B cell (primary cell): ENCODE measurements at regions not wholly inside any gene's neighbourhood (a gene's known extent, or its start where the extent isn't known, plus 50 kb on each side); places are given as distances from the start of the nearest gene placed in this dataset.

ENCODE experiments used
- ATAC-seq: fragments of 200-7000 bp; cut with Tn5 transposase; one replicate; pipeline ENCODE4 v1.10.0; 2021; ENCODE audit warnings: low read depth, mild to moderate bottlenecking, moderate number of reproducible peaks, moderate library complexity
- CTCF ChIA-PET: fragments of 350-600 bp; sonication (Branson Sonifier 250); formaldehyde crosslinking; loops from one replicate; lab custom pipeline; 2021; ENCODE audit warnings: antibody characterized with exemption, inconsistent platforms; lab: Charles Lee
- POLR2A ChIA-PET: fragments of 350-600 bp; sonication (Branson Sonifier 250); formaldehyde crosslinking; loops from one replicate; lab custom pipeline; 2021; ENCODE audit warnings: antibody characterized with exemption; lab: Charles Lee
- DNase-seq: peaks from one replicate; pipeline ENCODE4 v3.0.0; 2013
- H2AFZ ChIP-seq: 2 replicates; pipeline ENCODE4 v1.6.1; 2012; ENCODE audit warnings: mild to moderate bottlenecking, low read depth, low read length; ENCODE audit not compliant: insufficient read depth, poor library complexity, severe bottlenecking
- H3K27ac ChIP-seq, 2 donors: 1 replicate in 1 of 2; 2 replicates in 1 of 2; pipeline ENCODE4 v1.5.1; 2012 to 2013; ENCODE audit warnings: low read length in 2 of 2, mild to moderate bottlenecking in 2 of 2, moderate library complexity in 1 of 2
- H3K27me3 ChIP-seq, 4 experiments: fragments of 200-600 bp in 1 of 4; sonication (generic) in 1 of 4; replicated peaks in 1 of 4; 1 replicate in 2 of 4; 2 replicates in 2 of 4; pipeline versions ENCODE4 v1.6.1 to v1.7.0; 2013 to 2016; ENCODE audit warnings: low read length in 3 of 4, mild to moderate bottlenecking in 2 of 4, mixed read lengths in 1 of 4, moderate library complexity in 1 of 4; ENCODE audit not compliant: insufficient read depth in 4 of 4, control insufficient read depth in 3 of 4; ENCODE audit errors: control extremely low read depth in 1 of 4
- H3K36me3 ChIP-seq, 2 experiments: replicated peaks in 1 of 2; 1 replicate in 1 of 2; 2 replicates in 1 of 2; pipeline versions ENCODE4 v1.6.1 to v1.7.1; 2013; ENCODE audit warnings: low read length in 1 of 2; ENCODE audit not compliant: insufficient read depth in 2 of 2, control insufficient read depth in 1 of 2; ENCODE audit errors: control extremely low read depth in 1 of 2, extremely low read depth in 1 of 2
- H3K4me1 ChIP-seq, 2 donors: fragments of 200-600 bp in 1 of 2; sonication (generic) in 1 of 2; 1 replicate in 1 of 2; 2 replicates in 1 of 2; pipeline versions ENCODE4 v1.5.1 to v1.6.1; 2013 to 2017; ENCODE audit warnings: low read length in 2 of 2; ENCODE audit not compliant: control insufficient read depth in 2 of 2, insufficient read depth in 2 of 2
- H3K4me2 ChIP-seq: replicated peaks from 2 replicates; pipeline ENCODE3; 2012; ENCODE audit warnings: mild to moderate bottlenecking, low read depth, low read length; ENCODE audit not compliant: poor library complexity, severe bottlenecking
- H3K4me3 ChIP-seq, 5 experiments: fragments of 200-600 bp in 1 of 5; sonication (generic) in 1 of 5; 1 replicate in 3 of 5; 2 replicates in 2 of 5; pipeline versions ENCODE4 v1.5.1 to v1.7.0; 2011 to 2016; ENCODE audit warnings: low read length in 4 of 5, mild to moderate bottlenecking in 4 of 5, low read depth in 2 of 5, control low read depth in 1 of 5, moderate library complexity in 1 of 5; ENCODE audit not compliant: insufficient read depth in 1 of 5; ENCODE audit errors: control extremely low read depth in 1 of 5, extremely low read depth in 1 of 5
- H3K79me2 ChIP-seq: fragments of 200-600 bp; sonication (generic); one replicate; pipeline ENCODE4 v1.6.0; 2016; ENCODE audit warnings: low read length; ENCODE audit not compliant: control insufficient read depth, insufficient read depth
- H3K9ac ChIP-seq: fragments of 200-600 bp; sonication (generic); 2 replicates; pipeline ENCODE4 v1.6.1; 2017; ENCODE audit warnings: mild to moderate bottlenecking, low read length, moderate library complexity
- H3K9me3 ChIP-seq, 3 donors: one replicate each; pipeline versions ENCODE4 v1.6.1 to v1.7.1; 2013; ENCODE audit warnings: low read length in 2 of 3; ENCODE audit not compliant: control insufficient read depth in 2 of 3, insufficient read depth in 1 of 3; ENCODE audit errors: control extremely low read depth in 1 of 3
- H4K20me1 ChIP-seq: 2 replicates; pipeline ENCODE4 v1.6.0; 2012; ENCODE audit warnings: mild to moderate bottlenecking, low read length; ENCODE audit not compliant: insufficient read depth, control insufficient read depth, poor library complexity, severe bottlenecking
- H3K27ac Mint-ChIP-seq: one replicate; pipeline ENCODE4 v1.8.0; 2021; ENCODE audit warnings: mixed read lengths
- H3K27me3 Mint-ChIP-seq: one replicate; pipeline ENCODE4 v1.8.0; 2021; ENCODE audit warnings: mixed read lengths
- H3K4me1 Mint-ChIP-seq: one replicate; pipeline ENCODE4 v1.8.0; 2021; ENCODE audit warnings: mixed read lengths
- H3K4me3 Mint-ChIP-seq: one replicate; pipeline ENCODE4 v1.8.0; 2021; ENCODE audit warnings: mixed read lengths
- H3K9me3 Mint-ChIP-seq: one replicate; pipeline ENCODE4 v1.8.0; 2022; ENCODE audit warnings: mixed read lengths; ENCODE audit not compliant: insufficient read depth
- CTCF ChIP-seq: fragments of 200-600 bp; IDR thresholded peaks from one replicate; pipeline ENCODE4 v1.8.0; 2022; ENCODE audit warnings: antibody characterized with exemption, mild to moderate bottlenecking
- EZH2 ChIP-seq: IDR thresholded peaks from 2 replicates; pipeline ENCODE4 v1.6.1; 2012; ENCODE audit warnings: borderline replicate concordance, low read depth, mild to moderate bottlenecking, moderate library complexity, low read length; ENCODE audit not compliant: insufficient read depth, poor library complexity, severe bottlenecking
- intact Hi-C: fragments of 100-400 bp; cut with micrococcal nuclease; formaldehyde crosslinking; loops from one replicate; pipeline ENCODE4 v1.10.0; 2022

GRCh38 chr1:114335273-114335672, 175.7 kb downstream of the TRIM33 start:
- DNase-seq = no peak
- intact Hi-C loops = no loop called here
- Mint-ChIP-seq H3K27ac (no peak overlapping the region), H3K4me3 (no peak overlapping the region), H3K27me3 (peaks cover 54% of the 10 kb centered on the region), H3K9me3 (no peaks in the 10 kb centered on the region), H3K4me1 (no peaks in the 10 kb centered on the region)
- no peak overlapping the region for H2AFZ ChIP-seq
- no peak for TF ChIP-seq CTCF
- no peaks in the 10 kb centered on the region for H3K79me2 ChIP-seq
- ChIA-PET POLR2A (no interaction called here), CTCF (interaction anchor here (1.3 kb wide), 1 partner anchor 12 kb away, joined by 4 read pairs; no protein-coding TSS in a partner anchor)
- H4K20me1 ChIP-seq = no peaks in the 10 kb centered on the region
- H3K9me3 ChIP-seq = no peaks in the 10 kb centered on the region
- no peak overlapping the region for H3K4me3 ChIP-seq
- no peak overlapping the region for H3K27ac ChIP-seq
- no peak for ATAC-seq
- H3K27me3 ChIP-seq = peaks cover 0 to 19% (median 18%) of the 10 kb centered on the region in 4 experiments
- no peaks in the 10 kb centered on the region for H3K4me1 ChIP-seq
- no peaks in the 10 kb centered on the region for H3K36me3 ChIP-seq
- no peak overlapping the region for H3K4me2 ChIP-seq
- no peak overlapping the region for H3K9ac ChIP-seq

GRCh38 chr1:114334297-114334696, 176.7 kb downstream of the TRIM33 start:
- Histone ChIP-seq H2AFZ (no peak overlapping the region), H4K20me1 (no peaks in the 10 kb centered on the region), H3K9me3 (no peaks in the 10 kb centered on the region), H3K36me3 (no peaks in the 10 kb centered on the region), H3K27me3 (peaks cover 0 to 19% (median 16%) of the 10 kb centered on the region in 4 experiments), H3K9ac (no peak overlapping the region), H3K27ac (no peak overlapping the region), H3K4me1 (no peaks in the 10 kb centered on the region), H3K79me2 (no peaks in the 10 kb centered on the region), H3K4me2 (no peak overlapping the region), H3K4me3 (no peak overlapping the region)
- H3K27ac Mint-ChIP-seq = no peak overlapping the region
- intact Hi-C loops = no loop called here
- H3K4me1 Mint-ChIP-seq = no peaks in the 10 kb centered on the region
- ChIA-PET POLR2A (no interaction called here), CTCF (interaction anchor here (1.1 to 1.3 kb wide), 2 partner anchors 11 to 13 kb away, joined by 3 to 4 read pairs; no protein-coding TSS in a partner anchor)
- no peak overlapping the region for H3K4me3 Mint-ChIP-seq
- H3K27me3 Mint-ChIP-seq = peaks cover 61% of the 10 kb centered on the region
- DNase-seq (no peak), ATAC-seq (no peak)
- TF ChIP-seq CTCF (no peak), EZH2 (no peak)
- H3K9me3 Mint-ChIP-seq = no peaks in the 10 kb centered on the region
